ENCODE measurements at regions not wholly inside any gene's neighbourhood (a gene's known extent, or its start where the extent isn't known, plus 50 kb on each side); places are given as distances from the start of the nearest gene placed in this dataset.

DNA sequence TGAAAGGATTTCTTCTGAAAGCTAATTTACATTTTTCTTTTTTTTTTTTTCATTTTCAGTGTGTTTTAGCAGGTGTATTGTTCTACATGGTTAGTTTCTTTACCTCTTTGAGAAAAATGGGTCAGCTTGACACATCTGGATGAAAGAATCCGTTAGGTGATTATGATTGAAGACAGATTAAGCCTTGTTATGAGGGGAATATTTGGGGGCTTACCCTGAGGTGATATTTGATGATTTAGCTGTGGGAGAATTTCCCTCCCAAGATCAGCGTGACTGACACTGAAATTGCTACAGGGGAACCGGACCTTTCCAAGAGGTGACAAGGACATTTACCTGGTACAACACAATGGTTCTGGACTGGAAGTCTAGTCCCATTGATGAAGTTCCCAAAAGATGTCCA lies 147.5 kb downstream of the NFKBIZ start:
- TF ChIP-seq, protein P1, sequence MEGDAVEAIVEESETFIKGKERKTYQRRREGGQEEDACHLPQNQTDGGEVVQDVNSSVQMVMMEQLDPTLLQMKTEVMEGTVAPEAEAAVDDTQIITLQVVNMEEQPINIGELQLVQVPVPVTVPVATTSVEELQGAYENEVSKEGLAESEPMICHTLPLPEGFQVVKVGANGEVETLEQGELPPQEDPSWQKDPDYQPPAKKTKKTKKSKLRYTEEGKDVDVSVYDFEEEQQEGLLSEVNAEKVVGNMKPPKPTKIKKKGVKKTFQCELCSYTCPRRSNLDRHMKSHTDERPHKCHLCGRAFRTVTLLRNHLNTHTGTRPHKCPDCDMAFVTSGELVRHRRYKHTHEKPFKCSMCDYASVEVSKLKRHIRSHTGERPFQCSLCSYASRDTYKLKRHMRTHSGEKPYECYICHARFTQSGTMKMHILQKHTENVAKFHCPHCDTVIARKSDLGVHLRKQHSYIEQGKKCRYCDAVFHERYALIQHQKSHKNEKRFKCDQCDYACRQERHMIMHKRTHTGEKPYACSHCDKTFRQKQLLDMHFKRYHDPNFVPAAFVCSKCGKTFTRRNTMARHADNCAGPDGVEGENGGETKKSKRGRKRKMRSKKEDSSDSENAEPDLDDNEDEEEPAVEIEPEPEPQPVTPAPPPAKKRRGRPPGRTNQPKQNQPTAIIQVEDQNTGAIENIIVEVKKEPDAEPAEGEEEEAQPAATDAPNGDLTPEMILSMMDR (IDR thresholded peaks at IDR 0.05; ENCODE audit: poor library complexity, severe bottlenecking) = no peak
- TF ChIP-seq EP300 (conservative IDR thresholded peaks at IDR 0.05; ENCODE audit: poor library complexity, severe bottlenecking) (no peak), EZH2 (IDR thresholded peaks at IDR 0.05; ENCODE audit: borderline replicate concordance, insufficient read depth, low read length, poor library complexity, severe bottlenecking) (no peak), SMC3 (conservative IDR thresholded peaks at IDR 0.05; ENCODE audit: poor library complexity) (no peak), POLR2AphosphoS5 (IDR thresholded peaks at IDR 0.05) (no peak), RAD21 (conservative IDR thresholded peaks at IDR 0.05) (no peak)
